ENCODE measurements at regions not wholly inside any gene's neighbourhood (a gene's known extent, or its start where the extent isn't known, plus 50 kb on each side); places are given as distances from the start of the nearest gene placed in this dataset.
"Not testable (repeated sequence)": the region's sequence is repeated elsewhere in the genome, so short reads cannot be mapped to it uniquely, and the experiment has no call there.

DNA sequence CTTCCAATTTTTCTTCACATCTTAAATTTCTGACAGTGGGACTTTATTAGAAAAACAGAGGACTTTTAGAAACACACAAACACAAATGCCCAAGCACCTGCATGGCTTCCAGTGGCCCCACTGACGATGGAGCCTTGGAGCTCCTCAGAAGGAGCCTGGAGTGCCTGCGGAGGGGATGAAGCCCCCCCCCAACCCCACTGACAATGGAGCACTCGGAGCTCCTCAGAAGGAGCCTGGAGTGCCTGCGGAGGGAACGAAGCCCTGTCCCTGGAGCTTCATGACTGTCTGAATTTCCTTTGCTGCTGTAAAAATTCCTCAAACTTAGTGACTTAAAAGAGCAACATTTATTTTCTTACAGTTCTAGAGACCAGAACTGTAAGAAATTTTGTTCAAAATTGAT lies 80.1 kb upstream of the VRK1 start:
- H3K4me1 ChIP-seq (ENCODE audit: insufficient read depth, low read length), result no peaks in the 10 kb centered on the region
- H3K27me3 ChIP-seq (ENCODE audit: insufficient read depth, low read length), result no peaks in the 10 kb centered on the region
- no peak overlapping the region for H2AFZ ChIP-seq (ENCODE audit: low read length)
- H3K27ac ChIP-seq (ENCODE audit: low read depth, low read length), result no peak overlapping the region
- H3K4me2 ChIP-seq (ENCODE audit: insufficient read depth, low read length), result no peak overlapping the region
- TF ChIP-seq, protein P1, sequence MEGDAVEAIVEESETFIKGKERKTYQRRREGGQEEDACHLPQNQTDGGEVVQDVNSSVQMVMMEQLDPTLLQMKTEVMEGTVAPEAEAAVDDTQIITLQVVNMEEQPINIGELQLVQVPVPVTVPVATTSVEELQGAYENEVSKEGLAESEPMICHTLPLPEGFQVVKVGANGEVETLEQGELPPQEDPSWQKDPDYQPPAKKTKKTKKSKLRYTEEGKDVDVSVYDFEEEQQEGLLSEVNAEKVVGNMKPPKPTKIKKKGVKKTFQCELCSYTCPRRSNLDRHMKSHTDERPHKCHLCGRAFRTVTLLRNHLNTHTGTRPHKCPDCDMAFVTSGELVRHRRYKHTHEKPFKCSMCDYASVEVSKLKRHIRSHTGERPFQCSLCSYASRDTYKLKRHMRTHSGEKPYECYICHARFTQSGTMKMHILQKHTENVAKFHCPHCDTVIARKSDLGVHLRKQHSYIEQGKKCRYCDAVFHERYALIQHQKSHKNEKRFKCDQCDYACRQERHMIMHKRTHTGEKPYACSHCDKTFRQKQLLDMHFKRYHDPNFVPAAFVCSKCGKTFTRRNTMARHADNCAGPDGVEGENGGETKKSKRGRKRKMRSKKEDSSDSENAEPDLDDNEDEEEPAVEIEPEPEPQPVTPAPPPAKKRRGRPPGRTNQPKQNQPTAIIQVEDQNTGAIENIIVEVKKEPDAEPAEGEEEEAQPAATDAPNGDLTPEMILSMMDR (IDR thresholded peaks at IDR 0.05; ENCODE audit: extremely low read depth, low read depth, low read length), result no peak
- H3K4me3 ChIP-seq (ENCODE audit: insufficient read depth, low read length), result no peak overlapping the region
- no peaks in the 10 kb centered on the region for H3K79me2 ChIP-seq (ENCODE audit: insufficient read depth, low read length)
- H4K20me1 ChIP-seq (ENCODE audit: insufficient read depth, low read length), result no peaks in the 10 kb centered on the region
- H3K36me3 ChIP-seq (ENCODE audit: insufficient read depth, low read length), result no peaks in the 10 kb centered on the region
- DNase-seq (ENCODE audit: insufficient read length, low spot score, missing footprints), result no peak
- H3K9me3 ChIP-seq (ENCODE audit: low read depth, low read length), result no peaks in the 10 kb centered on the region

DNA sequence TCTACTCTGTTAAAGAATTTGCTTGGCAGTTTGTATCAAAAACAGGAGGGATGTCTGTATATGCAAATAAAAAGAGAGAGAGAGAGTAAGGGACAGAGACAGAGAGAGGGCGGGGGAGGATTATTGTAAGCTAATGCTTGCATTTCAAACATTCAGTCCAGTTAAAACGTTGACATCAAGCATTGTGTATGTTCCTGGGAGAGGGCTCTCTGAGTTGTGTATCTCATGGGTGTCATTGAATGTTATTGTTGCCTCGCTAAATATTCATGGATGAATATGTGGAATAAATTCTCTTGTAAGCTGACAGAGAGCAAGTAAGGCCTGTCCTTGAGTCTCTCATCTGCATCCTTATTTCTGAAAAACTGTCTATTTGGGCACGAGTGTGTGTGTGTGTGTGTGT lies 78.8 kb upstream of the VRK1 start:
- Histone ChIP-seq H2AFZ (ENCODE audit: low read length) (no peak overlapping the region), H3K9me3 (ENCODE audit: low read depth, low read length) (no peaks in the 10 kb centered on the region), H3K4me1 (ENCODE audit: insufficient read depth, low read length) (no peaks in the 10 kb centered on the region), H3K27me3 (ENCODE audit: insufficient read depth, low read length) (no peaks in the 10 kb centered on the region), H3K27ac (ENCODE audit: low read depth, low read length) (no peak overlapping the region), H3K4me3 (ENCODE audit: insufficient read depth, low read length) (no peak overlapping the region), H3K79me2 (ENCODE audit: insufficient read depth, low read length) (no peaks in the 10 kb centered on the region), H3K4me2 (ENCODE audit: insufficient read depth, low read length) (no peak overlapping the region), H3K36me3 (ENCODE audit: insufficient read depth, low read length) (no peaks in the 10 kb centered on the region), H4K20me1 (ENCODE audit: insufficient read depth, low read length) (no peaks in the 10 kb centered on the region)
- DNase-seq (ENCODE audit: insufficient read length, low spot score, missing footprints), result no peak
- TF ChIP-seq, protein P1 (IDR thresholded peaks at IDR 0.05; ENCODE audit: extremely low read depth, low read depth, low read length), result no peak

DNA sequence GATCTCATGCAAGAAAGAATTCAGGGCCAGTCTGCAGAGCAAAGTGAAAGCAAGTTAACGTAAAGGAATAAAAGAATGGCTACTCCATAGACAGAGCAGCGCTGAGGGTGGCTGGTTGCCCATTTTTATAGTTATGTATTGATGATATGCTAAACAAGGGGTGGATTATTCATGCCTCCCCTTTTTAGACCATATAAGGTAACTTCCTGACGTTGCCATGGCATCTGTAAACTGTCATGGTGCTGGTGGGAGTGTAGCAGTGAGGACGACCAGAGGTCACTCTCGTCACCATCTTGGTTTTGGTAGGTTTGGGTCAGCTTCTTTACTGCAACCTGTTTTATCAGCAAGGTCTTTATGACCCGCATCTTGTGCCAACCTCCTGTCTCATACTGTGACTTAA lies 76.5 kb upstream of the VRK1 start:
- not testable (repeated sequence) for H3K79me2 ChIP-seq (ENCODE audit: insufficient read depth, low read length); H2AFZ ChIP-seq (ENCODE audit: low read length); H3K4me2 ChIP-seq (ENCODE audit: insufficient read depth, low read length); H3K27me3 ChIP-seq (ENCODE audit: insufficient read depth, low read length); H3K4me1 ChIP-seq (ENCODE audit: insufficient read depth, low read length); H3K27ac ChIP-seq (ENCODE audit: low read depth, low read length); H3K4me3 ChIP-seq (ENCODE audit: insufficient read depth, low read length); DNase-seq (ENCODE audit: insufficient read length, low spot score, missing footprints); H3K9me3 ChIP-seq (ENCODE audit: low read depth, low read length); H3K36me3 ChIP-seq (ENCODE audit: insufficient read depth, low read length); H4K20me1 ChIP-seq (ENCODE audit: insufficient read depth, low read length)

DNA sequence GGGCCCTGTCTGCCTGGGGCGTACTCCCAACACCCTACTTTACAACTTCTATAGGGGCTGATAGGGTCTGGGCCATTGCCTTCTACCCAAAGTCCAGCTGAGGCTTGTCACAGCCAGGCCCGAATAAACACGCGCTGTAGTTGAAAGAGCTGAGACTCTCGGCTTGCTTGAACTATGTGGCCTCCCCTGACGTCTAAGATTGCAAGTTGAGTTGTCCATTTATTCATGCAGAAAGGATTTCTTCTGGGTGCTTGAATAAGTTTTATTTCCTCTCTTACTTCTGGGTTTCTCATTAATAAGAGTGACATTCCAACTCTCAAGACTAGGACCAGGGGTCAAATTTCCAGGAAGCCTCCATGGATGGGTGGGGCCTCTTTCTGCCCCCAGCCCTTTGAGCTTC lies 74.4 kb upstream of the VRK1 start:
- H3K4me3 ChIP-seq (ENCODE audit: insufficient read depth, low read length), result no peak overlapping the region
- no peaks in the 10 kb centered on the region for H3K9me3 ChIP-seq (ENCODE audit: low read depth, low read length)
- no peak overlapping the region for H3K27ac ChIP-seq (ENCODE audit: low read depth, low read length)
- H3K27me3 ChIP-seq (ENCODE audit: insufficient read depth, low read length), result no peaks in the 10 kb centered on the region
- TF ChIP-seq, protein P1 (IDR thresholded peaks at IDR 0.05; ENCODE audit: extremely low read depth, low read depth, low read length), result no peak
- no peaks in the 10 kb centered on the region for H3K4me1 ChIP-seq (ENCODE audit: insufficient read depth, low read length)
- no peak overlapping the region for H3K4me2 ChIP-seq (ENCODE audit: insufficient read depth, low read length)
- H3K36me3 ChIP-seq (ENCODE audit: insufficient read depth, low read length), result no peaks in the 10 kb centered on the region
- H3K79me2 ChIP-seq (ENCODE audit: insufficient read depth, low read length), result no peaks in the 10 kb centered on the region
- H4K20me1 ChIP-seq (ENCODE audit: insufficient read depth, low read length), result no peaks in the 10 kb centered on the region
- H2AFZ ChIP-seq (ENCODE audit: low read length), result no peak overlapping the region
- no peak for DNase-seq (ENCODE audit: insufficient read length, low spot score, missing footprints)

DNA sequence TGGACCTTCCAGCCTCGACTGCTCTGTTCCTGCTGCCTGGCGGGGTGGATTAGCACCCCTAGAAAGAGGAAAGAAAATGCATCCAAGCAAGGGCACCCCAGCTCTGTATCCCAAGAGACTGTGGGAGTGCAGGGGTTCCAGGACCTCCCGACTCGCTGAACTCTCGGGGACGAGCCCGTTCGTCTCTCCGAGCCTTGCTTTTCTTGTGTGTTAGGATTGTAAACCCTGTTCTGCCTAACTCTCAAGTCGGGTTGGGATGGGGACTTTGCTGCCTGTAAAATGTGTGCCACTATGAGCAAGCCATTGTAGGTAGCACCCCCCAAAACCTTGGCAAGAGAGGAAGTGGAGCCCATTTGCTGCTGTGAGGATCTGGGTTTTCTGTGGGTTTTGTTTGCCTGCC lies 73.2 kb upstream of the VRK1 start:
- DNase-seq (ENCODE audit: insufficient read length, low spot score, missing footprints), result no peak
- H3K79me2 ChIP-seq (ENCODE audit: insufficient read depth, low read length), result no peaks in the 10 kb centered on the region
- no peak overlapping the region for H3K27ac ChIP-seq (ENCODE audit: low read depth, low read length)
- no peaks in the 10 kb centered on the region for H3K4me1 ChIP-seq (ENCODE audit: insufficient read depth, low read length)
- no peaks in the 10 kb centered on the region for H3K36me3 ChIP-seq (ENCODE audit: insufficient read depth, low read length)
- no peaks in the 10 kb centered on the region for H4K20me1 ChIP-seq (ENCODE audit: insufficient read depth, low read length)
- H2AFZ ChIP-seq (ENCODE audit: low read length), result no peak overlapping the region
- TF ChIP-seq, protein P1 (IDR thresholded peaks at IDR 0.05; ENCODE audit: extremely low read depth, low read depth, low read length), result no peak
- no peak overlapping the region for H3K4me2 ChIP-seq (ENCODE audit: insufficient read depth, low read length)
- no peaks in the 10 kb centered on the region for H3K9me3 ChIP-seq (ENCODE audit: low read depth, low read length)
- no peak overlapping the region for H3K4me3 ChIP-seq (ENCODE audit: insufficient read depth, low read length)
- H3K27me3 ChIP-seq (ENCODE audit: insufficient read depth, low read length), result no peaks in the 10 kb centered on the region

Data from osteoblast (primary cell).